WI38 (cell line): ENCODE measurements at regions not wholly inside any gene's neighbourhood (a gene's known extent, or its start where the extent isn't known, plus 50 kb on each side); places are given as distances from the start of the nearest gene placed in this dataset.
"Not testable (repeated sequence)": the region's sequence is repeated elsewhere in the genome, so short reads cannot be mapped to it uniquely, and the experiment has no call there.

Experiments
- H3K4me3 ChIP-seq: 2 replicates; pipeline ENCODE4 v1.5.1; 2011; ENCODE audit warnings: low read depth, mild to moderate bottlenecking, control low read depth, low read length
- CTCF ChIP-seq: IDR thresholded peaks from 2 replicates; pipeline ENCODE4 v1.5.1; 2012; ENCODE audit warnings: low read depth, mild to moderate bottlenecking, control low read depth, low read length

DNA sequence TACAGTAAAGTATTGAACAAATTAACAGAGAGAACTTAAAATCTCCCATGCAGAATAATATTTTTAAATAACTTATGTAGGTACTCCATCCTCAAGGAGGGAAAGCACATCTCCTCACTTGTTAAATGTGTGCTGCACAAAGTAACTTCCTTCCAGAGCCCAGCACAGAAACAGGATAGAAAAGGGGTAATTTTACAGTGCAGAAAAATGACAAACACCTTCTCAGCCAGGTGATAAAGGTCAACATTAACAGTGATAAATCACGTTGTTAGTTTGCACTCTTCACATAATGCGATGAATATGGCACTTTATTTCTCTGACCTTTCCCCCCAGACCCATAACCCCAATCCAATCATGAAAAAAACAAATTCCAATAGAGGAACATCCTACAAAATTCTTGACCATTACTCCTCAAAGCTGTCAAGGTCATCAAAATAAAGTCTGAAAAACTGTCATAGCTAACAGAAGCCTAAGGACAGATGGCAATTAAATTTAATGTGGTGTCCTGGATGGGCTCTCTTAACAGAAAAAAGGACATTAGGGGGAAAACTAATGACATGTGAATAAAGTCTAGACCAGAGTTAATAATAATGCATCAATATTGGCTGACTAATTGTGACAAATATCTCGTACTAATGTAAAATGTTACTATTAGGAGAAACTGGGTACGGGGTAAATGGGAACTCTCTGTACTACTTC lies 547.4 kb upstream of the AGA start:
- no peak for TF ChIP-seq CTCF
- no peak overlapping the region for H3K4me3 ChIP-seq

- TF ChIP-seq CTCF = no peak
- no peak overlapping the region for H3K4me3 ChIP-seq
These were observed 560.9 kb upstream of the AGA start for GRCh38 chr4:178003098-178003657.

- no peak for TF ChIP-seq CTCF
These were observed 568.4 kb upstream of the AGA start for GRCh38 chr4:178010596-178010995.

GRCh38 chr4:178015046-178015445 lies 572.8 kb upstream of the AGA start:
- not testable (repeated sequence) for H3K4me3 ChIP-seq

More at GRCh38 chr4:178010596-178010995, 568.4 kb upstream of the AGA start:
- H3K4me3 ChIP-seq = no peak overlapping the region

DNA sequence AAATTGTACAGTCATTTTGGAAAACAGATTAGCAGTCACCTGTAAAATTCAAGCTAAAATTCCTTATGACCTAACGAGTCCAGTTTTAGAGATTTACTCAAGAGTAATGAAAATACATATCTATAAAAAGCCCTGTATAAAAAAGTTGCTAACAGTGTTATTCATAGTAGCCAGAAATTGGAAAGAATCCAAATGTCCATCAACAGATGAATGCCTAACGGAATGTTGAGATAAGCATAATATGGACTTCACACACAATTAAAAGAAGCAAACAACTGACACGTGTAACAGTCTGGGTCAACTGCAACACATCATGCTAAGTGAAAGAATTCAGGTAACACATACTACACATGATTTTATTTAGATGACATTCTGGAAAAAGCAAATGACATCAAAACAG lies 584.8 kb upstream of the AGA start:
- no peak for TF ChIP-seq CTCF
- no peak overlapping the region for H3K4me3 ChIP-seq

DNA sequence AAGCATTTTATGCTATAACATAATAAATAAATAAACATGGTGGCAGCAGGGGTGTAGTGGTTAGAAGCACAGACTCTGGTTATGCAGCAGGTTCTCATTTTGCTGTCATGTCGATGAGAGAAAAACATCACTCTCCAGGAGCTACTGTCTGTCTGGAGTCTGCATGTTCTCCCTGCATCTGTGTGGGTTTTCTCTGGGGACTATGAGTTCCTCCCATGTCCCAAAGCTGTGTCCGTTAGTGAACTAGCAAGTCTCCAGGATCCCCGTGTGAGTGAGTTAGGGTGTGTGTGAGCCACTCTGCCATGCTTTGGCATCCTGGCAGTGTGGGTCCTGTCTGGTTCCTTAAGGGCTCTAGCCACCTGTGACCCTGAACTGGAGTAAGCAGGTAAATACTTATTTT lies 585.6 kb upstream of the AGA start:
- H3K4me3 ChIP-seq = no peak overlapping the region
- no peak for TF ChIP-seq CTCF

DNA sequence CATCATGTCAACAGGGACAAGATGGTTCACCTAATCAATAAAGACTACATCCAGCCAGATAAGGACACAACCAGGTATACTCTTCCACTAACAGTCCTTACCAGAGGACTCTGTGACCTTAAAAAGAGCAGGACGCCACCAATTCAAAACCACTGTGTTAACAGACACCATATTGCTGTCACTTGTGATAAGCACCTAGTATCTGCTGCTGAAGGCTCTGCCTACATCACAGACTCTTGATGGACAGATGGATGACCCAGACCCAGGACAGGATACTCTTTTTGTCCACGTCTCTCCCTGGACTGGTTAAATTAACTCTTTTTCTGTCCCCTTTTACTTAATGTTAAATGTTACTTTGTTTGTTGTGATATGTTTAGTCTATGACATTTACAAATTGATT lies 586.2 kb upstream of the AGA start:
- no peak overlapping the region for H3K4me3 ChIP-seq
- TF ChIP-seq CTCF = no peak
